Neuron (in vitro differentiated cells): ENCODE measurements at regions not wholly inside any gene's neighbourhood (a gene's known extent, or its start where the extent isn't known, plus 50 kb on each side); places are given as distances from the start of the nearest gene placed in this dataset.
A peak's percentile ranks its signal among the peaks of the same experiment; 100 is the strongest.

ENCODE experiments used
- H2AFZ ChIP-seq: one replicate; pipeline ENCODE4 v1.6.1; 2013; ENCODE audit warnings: low read depth, mild to moderate bottlenecking, inconsistent platforms, low read length, moderate library complexity
- H3K27me3 ChIP-seq: one replicate; pipeline ENCODE4 v1.6.1; 2013; ENCODE audit warnings: low read length; ENCODE audit not compliant: insufficient read depth
- H3K36me3 ChIP-seq: one replicate; pipeline ENCODE4 v1.6.1; 2013; ENCODE audit warnings: low read length; ENCODE audit not compliant: insufficient read depth
- H3K4me1 ChIP-seq: one replicate; pipeline ENCODE4 v1.6.1; 2013; ENCODE audit warnings: low read length; ENCODE audit not compliant: insufficient read depth
- H3K4me3 ChIP-seq: 2 replicates; pipeline ENCODE4 v1.5.1; 2013; ENCODE audit warnings: mild to moderate bottlenecking, low read length, moderate library complexity
- H3K9me3 ChIP-seq: one replicate; pipeline ENCODE4 v1.6.1; 2013; ENCODE audit warnings: low read length

DNA sequence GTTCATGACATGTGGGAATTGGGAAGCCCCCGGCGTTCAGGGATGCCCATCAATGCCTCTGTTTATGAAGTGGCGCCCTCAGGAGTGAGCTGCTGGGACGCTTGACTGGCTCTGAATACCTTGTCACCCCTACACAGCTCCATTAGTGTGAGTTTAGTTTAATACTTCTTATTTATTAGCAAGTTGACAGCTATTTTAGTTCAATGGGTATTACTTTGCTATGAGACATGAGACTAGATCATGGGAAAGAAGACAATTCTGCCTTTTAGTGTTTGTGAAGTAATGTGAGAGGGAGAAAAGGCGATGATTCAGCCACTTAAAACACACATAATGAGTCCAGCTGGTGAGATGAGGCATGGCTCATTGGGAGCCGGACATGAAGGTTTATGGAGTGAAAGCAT is 678.5 kb downstream of the NR2F2 start:
- H3K36me3 ChIP-seq, result no peaks in the 10 kb centered on the region
- peaks cover 9% of the 10 kb centered on the region for H3K4me1 ChIP-seq
- no peaks in the 10 kb centered on the region for H3K27me3 ChIP-seq
- H3K9me3 ChIP-seq, result peaks cover 1% of the 10 kb centered on the region
- H2AFZ ChIP-seq, result peak overlapping the region; percentile 76
- no peak overlapping the region for H3K4me3 ChIP-seq

DNA sequence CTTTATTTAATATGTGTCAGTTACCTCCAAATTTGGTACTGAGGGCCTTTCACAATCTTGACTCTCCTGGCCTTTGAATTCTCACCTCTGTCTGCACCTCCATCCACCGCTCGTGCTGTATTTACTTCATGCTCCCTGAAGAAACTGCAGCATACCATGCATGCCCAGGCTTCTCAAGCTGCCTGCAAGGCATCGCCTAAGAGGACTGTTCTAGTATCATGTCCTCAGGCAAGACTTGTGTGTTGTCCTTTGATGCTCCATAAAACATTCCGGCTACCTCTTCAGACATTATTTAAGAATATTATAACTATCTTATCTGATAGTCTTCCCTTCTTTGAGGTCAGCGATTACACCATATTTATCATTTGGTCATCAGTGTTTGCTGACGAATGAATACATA is 682.5 kb downstream of the NR2F2 start:
- Histone ChIP-seq H3K4me1 (peaks cover 9% of the 10 kb centered on the region), H3K4me3 (no peak overlapping the region), H2AFZ (no peak overlapping the region), H3K27me3 (no peaks in the 10 kb centered on the region), H3K9me3 (peaks cover 1% of the 10 kb centered on the region), H3K36me3 (no peaks in the 10 kb centered on the region)

DNA sequence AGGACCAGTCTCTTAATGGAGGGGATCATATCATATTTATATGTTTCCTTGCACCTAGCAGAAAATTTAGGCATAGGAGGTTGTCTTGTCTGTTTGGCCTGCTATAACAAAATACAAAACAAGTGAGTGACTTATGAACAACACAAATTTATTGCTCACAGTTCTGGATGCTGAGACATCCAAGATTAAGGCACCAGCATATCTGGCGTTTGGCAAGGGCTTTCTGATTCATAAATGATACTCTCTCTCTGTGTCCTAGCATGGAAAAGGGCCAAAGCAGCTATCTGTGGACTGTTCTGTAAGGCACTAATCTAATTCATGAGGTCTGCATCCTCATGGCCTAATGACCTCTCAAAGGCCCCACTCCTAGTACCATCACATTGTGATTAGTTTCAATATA is 683.0 kb downstream of the NR2F2 start:
- H3K36me3 ChIP-seq, result no peaks in the 10 kb centered on the region
- H2AFZ ChIP-seq, result no peak overlapping the region
- H3K27me3 ChIP-seq, result no peaks in the 10 kb centered on the region
- no peak overlapping the region for H3K4me3 ChIP-seq
- H3K9me3 ChIP-seq, result peaks cover 1% of the 10 kb centered on the region
- H3K4me1 ChIP-seq, result peaks cover 9% of the 10 kb centered on the region

DNA sequence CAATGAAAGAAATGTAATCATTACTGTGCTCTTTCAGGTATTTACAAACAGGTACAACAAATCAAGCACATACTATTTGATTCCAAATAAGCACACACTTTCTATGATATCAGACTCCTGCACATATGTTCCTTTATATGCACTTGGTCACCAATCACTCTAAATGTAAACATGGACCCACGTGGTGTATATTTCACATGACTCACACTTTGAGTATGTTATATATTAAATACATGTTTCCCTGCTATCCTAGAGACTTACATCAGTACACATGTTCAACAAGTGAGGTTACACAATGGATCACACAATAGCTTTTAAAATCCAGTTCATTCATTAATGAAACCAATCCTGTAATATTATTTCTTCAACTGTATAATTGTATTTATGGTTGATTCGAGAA is 683.5 kb downstream of the NR2F2 start:
- peaks cover 6% of the 10 kb centered on the region for H3K4me1 ChIP-seq
- H3K9me3 ChIP-seq, result peaks cover 1% of the 10 kb centered on the region
- no peaks in the 10 kb centered on the region for H3K36me3 ChIP-seq
- no peaks in the 10 kb centered on the region for H3K27me3 ChIP-seq
- H2AFZ ChIP-seq, result no peak overlapping the region
- no peak overlapping the region for H3K4me3 ChIP-seq

DNA sequence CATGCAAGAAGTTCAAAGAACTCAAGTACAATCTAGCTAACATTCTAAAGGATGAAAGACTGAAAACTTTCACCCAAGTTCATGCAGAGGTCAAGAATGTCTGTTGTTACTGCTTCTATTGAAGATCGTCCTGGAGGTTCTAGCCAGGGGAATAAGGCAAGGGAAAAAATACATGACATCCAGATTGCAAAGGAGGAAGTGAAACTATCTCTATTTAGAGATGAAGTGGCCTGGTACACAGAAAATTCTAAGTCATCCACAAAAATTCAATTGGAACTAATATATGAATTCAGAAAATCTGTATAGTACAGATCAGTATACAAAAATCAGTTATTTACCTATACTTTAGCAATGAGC is 693.0 kb downstream of the NR2F2 start:
- Histone ChIP-seq H3K4me3 (no peak overlapping the region), H3K9me3 (no peaks in the 10 kb centered on the region), H3K27me3 (no peaks in the 10 kb centered on the region), H2AFZ (no peak overlapping the region), H3K4me1 (peaks cover 12% of the 10 kb centered on the region), H3K36me3 (no peaks in the 10 kb centered on the region)

DNA sequence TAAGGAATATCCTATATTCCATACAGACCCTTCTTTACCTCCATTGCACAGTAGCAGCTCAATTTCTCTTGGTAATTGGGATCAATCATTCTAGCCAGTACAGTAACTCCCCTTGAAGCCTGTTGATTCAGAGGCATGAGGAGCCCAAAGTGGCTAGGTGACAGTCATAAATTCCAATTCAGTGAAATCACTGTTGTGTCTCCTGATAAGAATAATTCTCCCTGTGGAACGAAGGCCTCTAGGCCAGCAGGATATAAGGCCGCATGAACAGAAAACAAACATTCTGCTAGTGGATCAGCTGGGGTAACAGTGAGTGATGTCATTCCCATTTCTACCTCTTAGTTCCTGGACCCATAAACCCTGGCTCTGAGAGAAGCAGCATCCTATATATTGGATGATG is 696.3 kb downstream of the NR2F2 start:
- no peaks in the 10 kb centered on the region for H3K27me3 ChIP-seq
- H3K4me3 ChIP-seq, result no peak overlapping the region
- peaks cover 12% of the 10 kb centered on the region for H3K4me1 ChIP-seq
- H2AFZ ChIP-seq, result no peak overlapping the region
- no peaks in the 10 kb centered on the region for H3K36me3 ChIP-seq
- H3K9me3 ChIP-seq, result peaks cover 1% of the 10 kb centered on the region

DNA sequence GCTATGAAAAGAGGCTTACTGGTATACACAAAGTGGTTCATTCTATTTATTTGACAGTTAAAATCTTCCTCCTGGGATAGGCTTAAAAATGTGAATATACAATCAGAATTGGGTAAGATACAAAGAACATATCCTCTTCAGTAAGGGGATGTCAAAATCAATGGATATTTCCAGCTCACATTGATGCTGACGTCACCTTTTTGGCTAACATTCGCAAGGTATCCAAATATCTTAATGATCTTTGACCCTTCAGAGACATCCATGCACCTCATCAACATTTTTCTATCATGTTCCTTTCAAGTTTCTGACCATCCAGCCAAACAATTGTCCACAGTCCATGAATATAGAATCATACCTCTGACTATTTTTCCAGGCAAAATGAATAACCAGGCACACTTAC is 697.3 kb downstream of the NR2F2 start:
- Histone ChIP-seq H3K36me3 (no peaks in the 10 kb centered on the region), H3K27me3 (no peaks in the 10 kb centered on the region), H3K4me1 (peaks cover 9% of the 10 kb centered on the region), H2AFZ (no peak overlapping the region), H3K4me3 (no peak overlapping the region), H3K9me3 (peaks cover 1% of the 10 kb centered on the region)

DNA sequence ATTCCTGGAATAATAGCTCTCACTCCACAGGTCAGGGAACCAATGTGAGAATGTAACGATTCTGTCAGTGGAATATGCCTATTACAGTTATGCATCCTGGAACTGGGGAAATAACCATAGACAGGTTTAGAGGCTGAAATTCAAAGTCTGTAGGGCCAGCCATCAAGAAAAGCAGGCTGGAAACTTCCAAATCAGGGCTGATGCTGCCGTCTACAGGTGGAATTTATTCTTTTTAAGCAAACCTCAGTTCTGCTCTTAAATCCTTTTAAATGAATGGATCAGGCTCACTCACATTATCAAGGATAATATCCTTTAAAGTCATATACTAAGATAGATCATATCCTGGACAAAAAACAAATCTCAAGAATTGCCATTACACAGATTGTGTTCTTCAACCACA is 699.8 kb downstream of the NR2F2 start:
- H3K36me3 ChIP-seq, result no peaks in the 10 kb centered on the region
- no peaks in the 10 kb centered on the region for H3K4me1 ChIP-seq
- no peak overlapping the region for H3K4me3 ChIP-seq
- no peaks in the 10 kb centered on the region for H3K27me3 ChIP-seq
- peaks cover 6% of the 10 kb centered on the region for H3K9me3 ChIP-seq
- no peak overlapping the region for H2AFZ ChIP-seq

DNA sequence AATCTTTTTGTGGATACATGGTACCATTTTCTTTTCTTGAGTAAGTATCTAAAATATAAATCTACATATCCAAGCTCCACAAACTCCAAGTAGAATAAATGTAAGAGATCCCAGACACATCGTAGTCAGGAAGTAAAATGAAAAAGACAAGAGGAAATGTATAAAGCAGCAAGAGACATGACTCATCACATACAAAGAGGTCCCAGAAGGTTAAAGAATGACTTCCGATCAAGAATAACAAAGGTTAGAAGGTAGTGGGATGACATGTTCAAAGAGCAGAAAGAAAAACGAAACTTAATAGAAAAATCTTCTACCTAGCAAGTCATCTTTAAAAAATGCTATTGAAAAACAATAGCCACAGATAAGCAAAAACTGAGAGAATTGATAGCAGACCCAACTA is 705.8 kb downstream of the NR2F2 start:
- H3K9me3 ChIP-seq, result peaks cover 5% of the 10 kb centered on the region
- H3K4me3 ChIP-seq, result no peak overlapping the region
- peak overlapping the region; percentile 28 for H2AFZ ChIP-seq
- no peaks in the 10 kb centered on the region for H3K27me3 ChIP-seq
- no peaks in the 10 kb centered on the region for H3K36me3 ChIP-seq
- peaks cover 10% of the 10 kb centered on the region for H3K4me1 ChIP-seq

DNA sequence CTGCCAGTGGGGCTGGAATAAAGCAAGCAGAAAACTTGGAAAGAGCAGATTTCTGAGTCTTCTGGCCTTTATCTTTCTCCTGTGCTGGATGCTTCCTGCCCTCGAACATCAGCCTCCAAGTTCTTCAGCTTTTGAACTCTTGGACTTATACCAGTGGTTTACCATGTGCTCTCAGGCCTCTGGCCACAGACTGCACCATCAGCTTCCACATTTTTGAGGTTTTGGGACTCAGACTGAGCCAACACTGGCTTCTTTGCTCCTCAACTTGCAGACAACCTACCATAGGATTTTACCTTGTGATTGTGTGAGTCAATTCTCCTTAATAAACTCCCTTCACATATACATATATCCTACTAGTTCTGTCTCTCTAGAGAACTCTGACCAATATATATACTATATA is 706.6 kb downstream of the NR2F2 start:
- Histone ChIP-seq H3K4me1 (peaks cover 10% of the 10 kb centered on the region), H3K36me3 (no peaks in the 10 kb centered on the region), H3K9me3 (peaks cover 5% of the 10 kb centered on the region), H3K27me3 (no peaks in the 10 kb centered on the region), H2AFZ (no peak overlapping the region), H3K4me3 (no peak overlapping the region)

DNA sequence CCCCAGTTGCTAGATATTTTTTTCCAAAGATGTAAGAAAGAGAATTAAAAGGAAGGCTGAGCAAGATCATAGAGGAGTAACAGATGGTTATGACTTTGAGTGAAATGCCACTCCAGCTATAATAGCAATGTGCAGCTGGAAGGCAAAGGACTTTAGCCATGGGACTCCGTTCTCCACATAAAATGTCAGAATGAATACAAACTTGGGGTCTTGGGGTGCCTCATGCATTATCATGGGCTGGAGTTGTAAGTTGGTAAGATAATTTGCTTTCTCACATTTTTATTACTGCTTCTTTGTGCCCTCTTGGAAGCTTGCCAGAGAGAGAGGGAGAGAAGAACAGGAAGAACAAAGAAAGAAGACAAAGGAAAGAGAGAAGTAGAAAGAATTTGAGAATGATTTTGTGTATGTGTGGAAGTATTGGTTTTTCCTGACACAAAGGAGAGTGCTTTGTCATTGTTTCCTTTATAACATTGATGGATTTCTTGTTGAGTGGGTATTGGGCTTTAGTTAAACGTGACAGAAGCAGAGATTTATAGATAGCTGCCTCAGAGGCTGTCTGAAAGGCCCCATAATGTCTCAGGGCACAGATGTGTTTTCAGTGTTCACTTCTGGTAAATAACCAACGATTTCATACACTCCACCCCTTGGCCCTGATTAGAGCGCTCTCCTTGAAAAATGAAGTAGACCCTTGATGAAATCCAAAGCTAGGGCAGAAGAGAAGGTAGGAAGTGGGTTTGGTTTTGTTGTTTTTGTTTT is 715.3 kb downstream of the NR2F2 start:
- Histone ChIP-seq H3K4me1 (peaks cover 10% of the 10 kb centered on the region), H3K4me3 (no peak overlapping the region), H3K36me3 (no peaks in the 10 kb centered on the region), H3K9me3 (no peaks in the 10 kb centered on the region), H3K27me3 (no peaks in the 10 kb centered on the region), H2AFZ (peak overlapping the region; percentile 69)

DNA sequence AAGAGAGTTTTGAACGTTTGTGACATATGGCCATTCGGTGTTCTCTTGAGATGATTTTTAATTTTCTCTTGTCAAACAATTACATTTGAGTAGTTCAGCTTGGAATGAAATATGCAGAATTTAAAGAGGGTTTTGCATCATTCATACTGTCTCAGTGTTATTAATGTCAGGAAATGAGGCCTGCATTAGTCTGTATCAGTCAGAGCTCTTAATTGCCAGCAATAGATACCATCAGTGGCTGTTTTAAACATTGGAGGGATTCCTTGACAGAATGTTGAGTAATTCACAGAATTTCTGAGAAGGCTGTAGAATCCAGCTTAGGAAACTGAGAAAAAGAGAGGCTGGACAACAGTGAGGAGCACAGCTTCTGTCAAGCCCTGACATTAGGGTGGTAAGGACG is 722.0 kb downstream of the NR2F2 start:
- H3K9me3 ChIP-seq, result peaks cover 2% of the 10 kb centered on the region
- no peaks in the 10 kb centered on the region for H3K27me3 ChIP-seq
- H3K4me3 ChIP-seq, result no peak overlapping the region
- H2AFZ ChIP-seq, result no peak overlapping the region
- no peaks in the 10 kb centered on the region for H3K36me3 ChIP-seq
- no peaks in the 10 kb centered on the region for H3K4me1 ChIP-seq

DNA sequence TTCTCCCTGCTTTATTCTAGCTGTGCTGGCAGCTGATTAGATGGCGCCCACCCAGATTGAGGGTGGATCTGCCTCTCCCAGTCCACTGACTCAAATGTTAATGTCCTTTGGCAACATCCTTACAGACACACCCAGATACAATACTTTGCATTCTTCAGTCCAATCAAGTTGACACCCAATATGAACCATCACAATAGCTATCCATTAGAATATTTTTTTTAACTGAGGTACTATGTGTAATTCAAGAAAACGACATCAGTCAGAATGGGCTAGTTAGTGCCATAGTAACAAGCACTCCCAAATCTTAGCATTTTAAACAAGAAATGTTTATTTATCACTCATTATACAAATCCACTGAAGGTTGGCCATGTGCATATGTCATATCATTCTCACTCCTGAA is 723.1 kb downstream of the NR2F2 start:
- no peaks in the 10 kb centered on the region for H3K27me3 ChIP-seq
- peaks cover 2% of the 10 kb centered on the region for H3K9me3 ChIP-seq
- no peak overlapping the region for H3K4me3 ChIP-seq
- H2AFZ ChIP-seq, result no peak overlapping the region
- H3K4me1 ChIP-seq, result no peaks in the 10 kb centered on the region
- no peaks in the 10 kb centered on the region for H3K36me3 ChIP-seq

DNA sequence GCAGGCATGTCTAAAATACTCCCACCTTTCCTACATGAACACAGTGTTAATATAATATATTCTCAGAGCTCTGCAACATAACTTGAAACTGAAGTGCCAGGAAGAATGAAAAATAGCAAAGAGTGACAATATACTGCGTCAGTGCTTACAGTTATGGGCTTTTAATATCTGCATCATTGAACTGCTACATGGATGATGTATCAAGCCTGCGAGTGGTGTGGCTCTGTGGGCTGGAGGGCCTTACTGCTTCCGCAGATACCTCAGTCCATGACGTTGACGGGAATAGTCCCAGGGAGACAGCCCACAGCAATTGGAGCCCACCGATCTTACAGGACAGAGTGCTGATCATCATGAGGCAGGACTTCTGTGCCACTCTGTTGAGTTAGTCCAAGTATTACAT is 727.0 kb downstream of the NR2F2 start:
- Histone ChIP-seq H3K4me1 (peaks cover 3% of the 10 kb centered on the region), H3K36me3 (no peaks in the 10 kb centered on the region), H3K4me3 (no peak overlapping the region), H3K27me3 (no peaks in the 10 kb centered on the region), H3K9me3 (peaks cover 2% of the 10 kb centered on the region), H2AFZ (no peak overlapping the region)
